Raji (cell line): ENCODE measurements at regions not wholly inside any gene's neighbourhood (a gene's known extent, or its start where the extent isn't known, plus 50 kb on each side); places are given as distances from the start of the nearest gene placed in this dataset.

ENCODE experiments used
- POLR2A ChIP-seq: IDR thresholded peaks from 2 replicates; pipeline ENCODE4 v1.6.1; 2011; ENCODE audit warnings: low read depth, low read length, control low read depth; ENCODE audit not compliant: insufficient read depth

- no peak for TF ChIP-seq POLR2A
These were observed 146.2 kb downstream of the VEGFA start for GRCh38 chr6:43915986-43916923.

- no peak for TF ChIP-seq POLR2A
These were observed 145.3 kb downstream of the VEGFA start for GRCh38 chr6:43915208-43915869.

GRCh38 chr6:43914272-43915147, 144.5 kb downstream of the VEGFA start:
- TF ChIP-seq POLR2A: no peak

GRCh38 chr6:43913375-43914271, 143.6 kb downstream of the VEGFA start:
- TF ChIP-seq POLR2A: no peak

- TF ChIP-seq POLR2A: no peak
These were observed 142.8 kb downstream of the VEGFA start for GRCh38 chr6:43912598-43913371.

GRCh38 chr6:43912116-43912577, 142.1 kb downstream of the VEGFA start:
- no peak for TF ChIP-seq POLR2A

- TF ChIP-seq POLR2A: no peak
These were observed 141.5 kb downstream of the VEGFA start for GRCh38 chr6:43911354-43912115.

GRCh38 chr6:43910638-43911353, 140.8 kb downstream of the VEGFA start:
- TF ChIP-seq POLR2A: no peak

GRCh38 chr6:43910149-43910637, 140.2 kb downstream of the VEGFA start:
- TF ChIP-seq POLR2A: no peak

- no peak for TF ChIP-seq POLR2A
These were observed 139.6 kb downstream of the VEGFA start for GRCh38 chr6:43909474-43910148.

GRCh38 chr6:43907789-43908472, 137.9 kb downstream of the VEGFA start:
- TF ChIP-seq POLR2A: no peak
